Mesenteric fat pad (tissue), 1 donor: ENCODE measurements at regions not wholly inside any gene's neighbourhood (a gene's known extent, or its start where the extent isn't known, plus 50 kb on each side); places are given as distances from the start of the nearest gene placed in this dataset.
"Not testable (repeated sequence)": the region's sequence is repeated elsewhere in the genome, so short reads cannot be mapped to it uniquely, and the experiment has no call there.

ENCODE experiments used
- DNase-seq: peaks from one replicate; pipeline ENCODE4 v3.0.0-alpha.2; 2020; ENCODE audit warnings: low spot score
- donor health status: DM: yes; HTN: yes; CAD: no.

DNA sequence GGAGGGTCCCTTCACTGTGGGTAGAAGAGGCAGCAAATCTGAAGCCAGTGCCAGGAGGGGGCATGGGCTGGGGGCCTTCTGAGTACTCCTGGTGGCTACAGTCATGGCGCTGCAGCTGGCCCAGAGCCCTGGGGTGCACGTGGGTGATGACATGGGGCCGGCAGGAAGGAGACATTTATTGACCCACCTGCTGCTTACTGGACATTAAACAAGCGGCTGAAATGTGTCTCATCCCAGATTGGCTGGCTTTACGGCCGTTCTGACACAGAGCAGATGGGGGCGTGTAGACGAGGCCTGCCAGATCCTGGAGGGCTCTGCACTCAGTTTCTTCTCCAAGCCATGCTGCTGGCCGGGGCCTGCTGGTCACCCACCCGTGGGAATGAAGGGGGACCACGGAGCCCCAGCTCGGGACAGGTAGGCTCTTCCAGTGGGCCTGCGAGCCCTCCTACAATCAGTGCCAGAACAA is 906.9 kb downstream of the BRD1 start:
- DNase-seq: peak; percentile 67

GRCh38 chr22:48919851-48920589 is 907.7 kb downstream of the BRD1 start:
- DNase-seq: peak; percentile 78

DNA sequence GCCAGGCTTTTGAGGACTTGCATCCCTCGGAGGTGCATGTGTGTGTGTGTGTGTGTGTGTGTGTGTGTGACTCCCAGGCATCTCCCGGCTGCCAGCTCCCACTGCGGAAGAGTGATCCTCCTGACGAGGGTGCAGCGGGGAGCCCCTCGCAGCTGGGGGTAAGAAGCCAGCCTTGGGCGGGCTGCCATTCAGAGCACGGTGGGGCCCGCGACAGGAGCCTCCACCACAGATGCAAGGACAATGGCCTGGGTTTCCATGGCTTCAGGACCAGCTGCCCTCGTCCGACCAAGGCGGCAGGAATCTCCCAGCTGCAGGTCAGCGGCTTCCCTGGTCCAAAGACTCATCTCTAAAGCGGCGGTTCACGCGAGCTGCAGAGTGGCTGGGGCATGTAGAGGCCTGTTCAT is 908.5 kb downstream of the BRD1 start:
- no peak for DNase-seq

- DNase-seq: no peak
These were observed 909.0 kb downstream of the BRD1 start for GRCh38 chr22:48918585-48919186.

DNA sequence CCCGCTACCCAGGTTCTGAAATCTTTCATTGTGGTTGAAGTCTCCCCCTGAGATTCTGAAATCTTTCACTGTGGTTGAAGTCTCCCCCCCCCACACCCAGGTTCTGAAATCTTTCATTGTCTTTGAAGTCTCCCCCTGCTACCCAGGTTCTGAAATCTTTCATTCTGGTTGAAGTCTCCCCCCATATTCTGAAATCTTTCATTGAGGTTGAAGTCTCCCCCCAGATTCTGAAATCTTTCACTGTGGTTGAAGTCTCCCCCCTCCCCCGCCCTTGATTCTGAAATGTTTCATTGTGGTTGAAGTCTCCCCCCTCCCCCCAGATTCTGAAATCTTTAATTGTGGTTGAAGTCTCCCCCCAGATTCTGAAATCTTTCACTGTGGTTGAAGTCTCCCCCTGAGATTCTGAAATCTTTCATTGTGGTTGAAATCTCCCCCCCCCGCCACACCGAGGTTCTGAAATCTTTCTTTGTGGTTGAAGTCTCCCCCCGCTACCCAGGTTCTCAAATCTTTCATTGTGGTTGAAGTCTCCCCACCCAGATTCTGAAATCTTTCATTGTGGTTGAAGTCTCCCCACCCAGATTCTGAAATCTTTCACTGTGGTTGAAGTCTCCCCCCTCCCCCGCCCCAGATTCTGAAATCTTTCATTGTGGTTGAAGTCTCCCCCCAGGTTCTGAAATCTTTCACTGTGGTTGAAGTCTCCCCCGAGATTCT is 915.2 kb downstream of the BRD1 start:
- not testable (repeated sequence) for DNase-seq

- DNase-seq: not testable (repeated sequence)
These were observed 916.0 kb downstream of the BRD1 start for GRCh38 chr22:48911647-48912046.

GRCh38 chr22:48911067-48911466 is 916.6 kb downstream of the BRD1 start:
- DNase-seq: not testable (repeated sequence)

- DNase-seq: no peak
These were observed 919.1 kb downstream of the BRD1 start for GRCh38 chr22:48908547-48908946.

GRCh38 chr22:48907591-48907990 is 920.1 kb downstream of the BRD1 start:
- DNase-seq: peak; percentile 81

GRCh38 chr22:48906216-48906835 is 921.3 kb downstream of the BRD1 start:
- DNase-seq: no peak

DNA sequence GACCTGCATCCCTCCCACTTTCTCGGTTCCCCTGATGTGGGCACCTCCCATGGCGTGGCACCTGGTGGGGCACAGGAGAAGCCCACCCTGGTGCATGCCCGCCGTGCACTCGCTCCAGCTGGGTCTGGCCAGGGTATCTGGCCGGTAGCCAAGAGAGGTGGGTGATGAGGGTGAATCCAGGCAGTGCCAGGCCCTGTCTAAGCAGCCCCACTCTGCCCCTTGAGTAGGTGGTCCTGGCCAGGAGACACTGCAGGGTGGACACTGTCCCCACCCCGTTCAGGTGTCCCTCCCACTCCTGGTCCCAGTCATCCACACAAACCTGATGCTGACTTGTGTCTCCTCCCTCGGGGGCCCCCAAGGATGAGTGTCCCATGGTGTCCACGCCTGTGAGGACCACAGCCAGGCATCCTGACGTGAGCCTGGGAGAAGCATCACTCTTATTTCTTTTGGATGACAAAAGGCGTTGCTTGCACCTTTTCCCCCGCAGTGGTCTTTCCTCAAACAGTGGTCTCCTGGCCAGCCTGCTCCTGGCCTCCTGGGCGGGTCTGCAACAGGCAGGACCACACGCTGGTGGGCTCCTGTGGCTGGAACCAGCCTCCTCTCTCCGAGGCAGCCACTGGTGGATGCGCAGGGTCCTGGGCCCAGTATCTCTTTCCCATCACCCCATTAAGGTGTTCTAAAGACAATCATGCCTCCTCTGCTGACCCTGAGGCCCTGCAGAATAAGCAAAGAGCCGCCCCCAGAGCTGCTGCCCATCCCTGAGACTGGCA is 922.3 kb downstream of the BRD1 start:
- DNase-seq: peak; percentile 88

DNA sequence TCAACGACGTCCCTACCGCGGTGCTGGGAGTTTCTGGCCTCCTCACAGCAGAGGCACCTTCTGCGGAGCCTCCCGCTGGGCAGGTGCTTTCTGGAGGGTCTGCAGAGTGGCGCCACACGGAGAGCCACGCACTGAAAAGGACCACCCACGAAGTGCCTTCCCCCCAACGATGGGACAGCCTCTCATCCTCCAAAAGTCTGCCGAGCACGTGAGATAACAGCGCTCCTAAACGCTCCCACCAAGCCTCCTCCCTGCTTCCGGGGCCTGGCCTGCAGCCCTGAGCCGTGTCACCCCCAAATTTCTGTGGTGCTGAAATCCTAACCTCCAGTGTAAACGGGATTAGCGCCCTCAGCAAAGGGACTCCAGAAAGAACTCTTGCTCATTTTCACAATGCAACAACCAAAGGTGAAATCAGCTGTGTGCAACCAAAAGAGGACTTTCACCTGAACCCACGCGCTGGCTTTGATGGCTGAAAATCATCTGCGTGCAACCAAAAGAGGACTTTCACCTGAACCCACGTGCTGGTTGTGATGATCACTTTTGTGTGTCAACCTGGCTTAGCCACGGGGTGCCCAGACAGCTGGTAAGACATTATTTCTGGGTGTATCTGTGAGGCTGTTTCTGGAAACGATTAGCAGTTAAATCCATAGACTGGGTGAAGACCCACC is 924.6 kb downstream of the BRD1 start:
- peak; percentile 76 for DNase-seq

DNA sequence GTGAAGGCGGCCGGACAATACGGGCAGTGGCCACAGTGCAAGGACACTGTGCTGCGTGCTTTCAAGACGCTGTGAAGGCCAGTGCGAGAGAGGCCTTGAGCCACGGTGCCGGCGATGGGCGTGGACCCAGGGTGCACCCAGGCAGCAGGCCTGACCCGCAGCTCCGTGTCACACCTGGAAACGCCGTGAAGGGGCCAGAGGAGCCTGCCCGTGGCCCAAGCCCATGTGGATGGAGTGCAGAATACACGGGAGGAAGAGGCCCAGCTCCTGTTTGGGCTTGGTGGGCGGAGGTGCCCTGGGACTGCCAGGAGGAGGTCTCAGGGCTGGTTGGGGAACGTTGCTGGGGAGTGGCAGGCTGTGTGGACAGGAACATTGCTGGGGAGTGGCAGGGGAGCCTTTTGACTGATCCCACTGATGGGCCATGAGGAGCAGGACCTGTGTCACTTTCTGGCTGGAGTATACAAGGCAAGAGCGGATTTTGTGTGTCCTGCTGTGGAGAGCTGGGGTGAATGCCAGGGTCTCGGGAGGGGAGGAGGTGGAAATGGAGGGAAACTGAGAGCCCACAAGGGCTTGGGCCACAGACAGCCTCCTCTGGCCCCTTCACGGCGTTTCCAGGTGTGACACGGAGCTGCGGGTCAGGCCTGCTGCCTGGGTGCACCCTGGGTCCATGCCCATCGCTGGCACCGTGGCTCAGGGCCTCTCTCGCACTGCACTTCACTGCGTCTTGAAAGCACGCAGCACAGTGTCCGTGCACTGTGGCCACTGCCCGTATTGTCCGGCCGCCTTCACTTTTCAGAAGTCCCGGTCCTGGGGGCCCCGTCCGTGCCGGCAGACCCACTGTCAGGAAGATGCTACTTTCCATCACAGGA is 925.4 kb downstream of the BRD1 start:
- peak; percentile 87 for DNase-seq

- peak; percentile 64 for DNase-seq
These were observed 926.3 kb downstream of the BRD1 start for GRCh38 chr22:48901324-48901723.

- no peak for DNase-seq
These were observed 927.0 kb downstream of the BRD1 start for GRCh38 chr22:48900626-48901025.

- DNase-seq: no peak
These were observed 927.4 kb downstream of the BRD1 start for GRCh38 chr22:48900327-48900597.

GRCh38 chr22:48899523-48900326 is 927.9 kb downstream of the BRD1 start:
- DNase-seq: peak; percentile 87

DNA sequence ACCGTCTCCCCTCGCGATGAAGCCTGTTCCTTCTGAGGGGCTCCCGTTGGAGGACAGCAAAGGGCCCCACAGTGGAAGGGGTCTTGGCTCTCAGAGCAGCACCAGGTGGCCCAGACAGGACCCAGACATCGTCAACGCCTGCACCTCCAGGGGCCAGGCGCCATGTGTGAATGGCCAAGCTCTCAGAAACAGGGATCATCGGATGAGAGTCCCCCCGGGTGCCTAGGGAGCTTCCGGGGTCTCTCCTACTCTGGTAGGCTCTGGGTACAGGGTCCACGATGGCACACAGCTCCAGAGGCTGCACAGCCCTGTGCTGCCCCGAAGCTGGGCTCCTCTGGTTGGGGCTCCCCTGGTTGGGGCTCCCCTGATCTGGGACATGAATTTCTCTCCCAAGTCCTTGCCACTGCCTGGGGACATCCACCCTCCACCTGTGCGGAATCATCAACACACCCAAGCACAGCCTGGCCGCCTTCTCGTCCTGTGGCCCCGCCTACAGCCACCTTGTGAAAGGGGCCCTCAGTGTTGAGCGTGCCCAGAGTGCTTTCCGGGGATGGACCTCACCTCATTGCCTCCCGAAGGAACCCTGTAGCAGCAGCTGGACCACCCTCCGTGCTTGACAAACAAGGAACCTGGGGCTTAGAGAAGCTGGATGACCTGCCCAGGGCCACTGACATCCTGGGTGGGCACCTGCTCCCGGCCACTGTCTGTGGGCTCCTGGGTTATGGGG is 929.0 kb downstream of the BRD1 start:
- peak; percentile 78 for DNase-seq
